HG03060 (cell line): ENCODE measurements at regions not wholly inside any gene's neighbourhood (a gene's known extent, or its start where the extent isn't known, plus 50 kb on each side); places are given as distances from the start of the nearest gene placed in this dataset.
"Not testable (repeated sequence)": the region's sequence is repeated elsewhere in the genome, so short reads cannot be mapped to it uniquely, and the experiment has no call there.

Experiments
- ATAC-seq: cut with Tn5 transposase; IDR thresholded peaks from one replicate; pipeline ENCODE4 v1.9.1; 2021; ENCODE audit warnings: low read depth, moderate number of reproducible peaks; ENCODE audit not compliant: unreplicated experiment

DNA sequence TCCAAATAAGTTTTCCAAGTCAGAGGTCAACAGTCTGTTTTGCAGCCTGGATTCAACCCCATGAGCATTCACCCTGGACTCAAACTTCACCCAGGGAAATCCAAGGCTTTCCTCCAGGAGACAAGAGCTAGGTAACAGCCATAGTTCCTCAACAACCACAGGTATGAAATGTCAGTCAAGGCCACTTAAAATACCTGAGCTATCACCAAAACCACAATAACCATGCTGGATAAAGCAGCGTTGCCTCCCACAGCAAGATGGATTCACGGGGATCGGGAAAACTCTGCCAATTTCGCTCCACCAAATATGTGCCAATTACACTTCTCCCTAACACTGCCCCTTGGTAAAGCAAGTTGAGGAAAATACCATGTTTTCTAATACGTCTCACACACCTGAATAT lies 444.1 kb upstream of the KLF6 start:
- no peak for ATAC-seq

DNA sequence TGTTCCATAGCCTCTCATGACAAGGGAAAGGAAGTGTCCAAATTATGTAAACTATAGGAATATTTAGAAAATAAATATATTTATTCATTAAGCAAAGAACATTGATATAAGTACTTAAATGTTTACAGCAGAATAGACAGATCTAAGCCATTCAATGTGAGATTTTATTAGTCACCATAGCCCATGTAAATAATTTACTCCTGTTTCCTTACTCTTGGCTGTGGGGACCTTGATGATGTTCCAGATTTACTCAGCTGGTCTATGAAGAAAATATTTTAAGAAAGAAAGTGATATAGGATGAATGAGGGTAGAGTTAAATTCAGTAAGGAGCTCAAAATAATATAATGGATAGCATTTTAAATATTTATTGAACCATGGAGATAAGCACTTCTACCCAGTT lies 442.6 kb upstream of the KLF6 start:
- no peak for ATAC-seq

DNA sequence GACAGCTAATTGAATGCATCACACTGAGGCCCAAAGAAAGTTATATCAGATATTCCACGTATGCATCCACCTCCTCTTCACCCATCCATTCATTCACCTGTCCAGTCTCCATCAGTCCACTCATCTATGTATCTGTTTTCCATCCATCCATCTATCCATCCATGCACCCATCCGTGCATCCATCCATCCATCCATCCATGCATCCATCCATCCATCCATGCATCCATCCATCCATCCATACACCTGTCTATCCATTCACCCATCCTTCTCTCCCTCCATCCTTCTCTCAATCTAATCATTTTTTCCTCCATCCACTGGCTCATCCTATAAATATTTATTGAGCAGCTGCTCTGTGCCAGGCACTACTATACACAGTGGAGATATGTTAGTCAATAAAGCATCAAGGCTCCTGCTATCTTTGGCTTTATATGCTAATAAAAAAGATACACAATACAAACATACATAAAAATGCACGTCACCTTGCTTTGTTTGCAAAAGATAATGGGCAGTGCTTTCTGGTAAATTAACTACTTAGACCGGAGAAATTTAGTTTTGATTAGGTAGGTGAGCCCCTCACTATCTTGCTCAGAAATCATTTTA lies 442.0 kb upstream of the KLF6 start:
- ATAC-seq, result no peak

DNA sequence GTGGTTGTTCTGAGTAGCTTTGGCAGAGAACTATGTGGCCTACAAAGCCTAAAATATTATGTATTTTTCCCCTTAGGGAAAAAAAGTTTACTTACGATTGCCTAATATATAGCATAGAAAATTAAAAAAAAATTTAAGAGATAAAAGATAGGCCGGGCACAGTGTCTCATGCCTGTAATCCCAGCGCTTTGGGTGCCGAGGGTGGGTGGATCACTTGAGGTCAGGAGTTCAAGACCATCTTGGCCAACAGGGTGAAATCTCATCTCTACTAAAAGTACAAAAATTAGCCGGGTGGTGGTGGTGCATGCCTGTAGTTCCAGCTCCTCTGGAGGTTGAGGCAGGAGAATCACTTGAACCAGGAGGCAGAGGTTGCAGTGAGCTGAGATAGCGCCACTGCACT lies 439.2 kb upstream of the KLF6 start:
- ATAC-seq, result no peak

- ATAC-seq, result not testable (repeated sequence)
Observed at GRCh38 chr10:4221310-4221709, 436.3 kb upstream of the KLF6 start.

- no peak for ATAC-seq
Observed at GRCh38 chr10:4219901-4220300, 434.9 kb upstream of the KLF6 start.

DNA sequence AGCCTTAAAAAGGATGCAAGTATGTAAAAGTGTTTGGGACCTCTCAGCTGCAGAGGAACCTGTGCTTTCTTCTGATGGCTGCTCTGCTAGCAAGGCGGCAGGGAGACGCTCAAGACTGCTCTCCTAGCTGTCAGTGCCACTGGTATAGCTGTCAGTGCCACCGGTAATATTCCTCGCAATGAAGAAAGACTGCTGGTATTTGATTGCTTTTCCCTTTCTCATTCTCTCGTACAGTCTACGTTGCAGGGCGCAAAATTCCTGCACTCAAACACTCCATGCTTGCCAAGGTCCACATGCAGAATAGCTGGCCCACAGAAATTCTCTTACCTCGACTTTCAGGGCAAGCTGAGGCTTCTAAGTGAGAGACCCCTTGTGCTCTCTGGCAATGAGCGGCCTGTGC lies 432.6 kb upstream of the KLF6 start:
- ATAC-seq, result no peak

DNA sequence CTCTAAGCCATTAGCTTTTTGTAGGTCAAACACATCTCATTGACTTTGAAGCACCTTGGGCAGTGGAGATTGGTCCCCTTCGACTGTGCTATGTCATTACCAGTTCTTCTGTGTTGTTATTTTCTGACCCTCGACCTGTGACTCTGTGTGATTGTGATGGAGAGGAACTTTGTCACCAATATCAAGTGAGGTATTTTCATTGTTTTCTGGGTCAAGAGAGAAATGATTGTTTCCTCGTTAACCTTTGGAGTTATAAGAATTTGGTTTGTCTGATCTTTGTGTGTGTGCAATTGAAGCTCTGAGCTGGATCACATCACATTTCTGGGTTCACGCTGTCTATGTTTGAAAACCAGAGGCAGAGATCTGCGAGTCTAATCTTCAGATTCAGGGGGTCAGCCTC lies 432.2 kb upstream of the KLF6 start:
- no peak for ATAC-seq

GRCh38 chr10:4216726-4217125 lies 431.7 kb upstream of the KLF6 start:
- no peak for ATAC-seq

DNA sequence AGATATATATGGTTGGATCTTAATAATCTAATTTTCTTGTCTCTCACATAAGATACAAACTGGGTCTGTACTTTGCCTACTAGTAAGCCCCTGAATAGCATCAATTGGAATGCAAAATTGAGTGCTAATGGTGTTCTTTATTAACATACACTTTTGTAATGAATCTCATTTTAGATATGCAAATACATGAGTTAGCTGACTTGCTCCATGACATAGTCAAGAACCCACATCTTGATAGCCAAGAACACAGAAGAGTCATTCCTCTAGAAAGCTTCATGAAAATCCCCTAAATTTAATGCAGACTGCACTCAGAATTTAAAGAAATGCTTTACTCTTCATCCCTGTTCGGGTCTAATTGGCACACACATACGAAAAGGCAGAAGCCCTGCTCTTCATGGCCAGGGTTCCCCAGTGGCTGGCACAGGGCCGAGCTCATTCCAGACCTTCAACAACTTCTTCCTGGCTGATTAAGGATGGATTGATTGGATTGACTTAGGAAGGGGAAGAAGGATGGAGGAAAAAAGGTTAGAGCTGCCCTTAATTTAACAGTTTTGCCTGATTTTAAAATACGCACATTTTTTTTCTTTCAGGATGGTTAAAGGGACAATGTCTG lies 431.1 kb upstream of the KLF6 start:
- no peak for ATAC-seq

DNA sequence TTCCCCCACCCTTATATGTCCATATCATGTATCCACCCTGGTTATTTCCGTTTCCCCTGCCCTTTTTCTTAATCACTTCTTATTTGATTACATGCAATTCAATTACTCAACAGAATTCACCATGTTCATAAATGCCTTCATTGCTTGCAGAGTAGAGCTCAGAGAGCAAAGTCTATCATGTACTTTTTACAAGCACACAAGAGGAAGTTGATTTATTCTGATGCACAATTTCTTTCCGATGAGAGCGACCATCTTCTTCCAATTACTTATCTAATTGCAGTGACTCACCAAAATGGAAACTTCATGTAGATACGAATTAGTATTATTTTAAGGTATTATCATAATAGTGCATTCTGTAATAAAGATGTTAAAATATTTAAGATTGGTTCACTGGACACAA lies 430.5 kb upstream of the KLF6 start:
- no peak for ATAC-seq

GRCh38 chr10:4214908-4215307 lies 429.9 kb upstream of the KLF6 start:
- no peak for ATAC-seq

- ATAC-seq, result no peak
Observed at GRCh38 chr10:4213441-4213840, 428.4 kb upstream of the KLF6 start.

DNA sequence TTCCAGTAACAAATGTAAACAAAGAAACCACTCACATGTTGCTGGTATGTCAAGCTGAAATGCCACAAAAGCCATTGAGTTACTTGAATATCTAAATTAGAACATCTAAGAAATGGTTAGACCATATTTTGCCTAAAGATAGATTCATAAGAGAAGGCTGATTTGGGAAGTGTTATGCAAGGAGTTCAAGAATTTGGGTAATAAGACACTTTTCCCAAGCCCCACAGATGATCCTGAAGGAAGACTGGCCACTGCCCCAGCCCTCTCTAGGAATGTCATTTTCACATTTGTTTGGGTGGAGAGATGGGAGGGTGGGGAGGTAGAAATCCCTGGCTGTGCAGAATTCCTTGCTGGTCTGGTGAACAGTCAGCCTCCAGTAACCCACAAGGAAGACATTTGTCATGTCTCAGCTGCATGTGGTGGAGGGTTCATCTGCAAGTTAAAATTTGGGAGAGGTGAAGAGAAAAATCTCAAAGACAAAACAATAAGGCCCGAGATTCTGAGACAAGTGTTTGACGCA lies 427.2 kb upstream of the KLF6 start:
- no peak for ATAC-seq

- ATAC-seq, result no peak
Observed at GRCh38 chr10:4208499-4208898, 423.5 kb upstream of the KLF6 start.

DNA sequence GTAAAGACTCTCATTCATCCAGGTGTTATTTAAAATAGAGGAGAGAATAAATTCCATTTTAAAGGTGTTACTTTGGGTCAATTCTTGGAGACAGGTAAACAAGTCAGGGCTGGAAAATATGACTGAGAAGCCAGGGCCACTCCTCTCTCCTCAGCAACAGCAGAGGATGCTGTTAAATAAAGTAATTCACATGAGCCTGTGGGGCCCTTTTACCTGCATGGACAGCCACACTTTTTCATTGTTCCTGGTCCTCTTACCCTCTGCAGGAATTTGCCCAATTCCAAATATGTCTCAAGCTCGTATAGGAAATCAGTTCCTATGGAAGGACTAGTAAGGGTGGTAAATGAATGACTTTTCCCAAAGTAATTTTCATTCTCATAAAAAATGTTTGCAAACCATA lies 420.1 kb upstream of the KLF6 start:
- ATAC-seq, result no peak

DNA sequence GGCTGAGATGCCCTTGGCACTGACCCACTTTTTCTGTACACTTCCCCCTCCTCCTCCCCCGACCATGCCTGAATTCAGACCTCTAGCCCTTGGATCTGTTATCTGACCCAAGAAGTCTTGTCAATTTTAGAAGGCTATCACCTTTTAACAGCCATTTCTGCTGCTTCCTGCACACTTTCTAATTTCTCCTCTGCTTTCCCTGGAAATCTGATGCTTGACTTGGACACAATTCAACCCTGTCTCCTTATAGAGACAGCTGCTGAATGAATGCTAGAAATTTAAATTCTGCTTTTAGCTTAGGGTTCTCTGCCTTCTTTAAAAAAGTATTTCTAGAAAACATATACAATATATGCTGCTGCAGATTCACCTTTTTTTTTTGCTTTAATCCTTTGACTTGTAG lies 417.9 kb upstream of the KLF6 start:
- no peak for ATAC-seq

- ATAC-seq, result no peak
Observed at GRCh38 chr10:4201866-4202825, 417.1 kb upstream of the KLF6 start.

DNA sequence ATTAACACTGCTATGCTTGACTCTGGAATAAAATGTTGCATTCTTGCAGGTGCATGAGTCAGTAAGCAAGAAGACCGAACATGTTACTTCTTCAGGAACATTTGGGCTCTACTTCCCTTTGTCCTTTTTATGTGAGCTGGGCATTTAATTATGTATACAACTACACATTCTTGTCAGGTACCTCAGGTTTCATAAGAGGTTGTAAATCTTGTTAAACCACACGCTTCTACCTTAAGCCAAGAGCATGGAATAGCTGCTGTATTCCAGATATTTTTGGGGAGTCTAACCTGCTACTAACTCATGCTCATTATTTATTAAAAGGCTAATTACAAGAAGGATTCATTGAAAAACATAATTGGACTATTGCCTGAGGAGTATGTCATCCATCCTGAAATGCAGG lies 414.2 kb upstream of the KLF6 start:
- no peak for ATAC-seq

- ATAC-seq, result no peak
Observed at GRCh38 chr10:4198216-4198615, 413.2 kb upstream of the KLF6 start.

GRCh38 chr10:4197676-4198075 lies 412.7 kb upstream of the KLF6 start:
- ATAC-seq, result no peak
